ENCODE measurements at regions not wholly inside any gene's neighbourhood (a gene's known extent, or its start where the extent isn't known, plus 50 kb on each side); places are given as distances from the start of the nearest gene placed in this dataset.
"Not testable (repeated sequence)": the region's sequence is repeated elsewhere in the genome, so short reads cannot be mapped to it uniquely, and the experiment has no call there.

- TF ChIP-seq CTCF, POLR2A (IDR thresholded peaks at IDR 0.05): not testable (repeated sequence)
Observed at GRCh38 chrX:56494923-56495322, 68.5 kb upstream of the UBQLN2 start.

All from heart left ventricle (tissue), 13 donors.